Left ventricle myocardium inferior (tissue), 1 donor: ENCODE measurements at regions not wholly inside any gene's neighbourhood (a gene's known extent, or its start where the extent isn't known, plus 50 kb on each side); places are given as distances from the start of the nearest gene placed in this dataset.

Experiments used
- DNase-seq: peaks from one replicate; pipeline ENCODE4 v3.0.0-alpha.2; 2020
- H3K27ac ChIP-seq: fragments of 200-600 bp; replicated peaks from 2 replicates; pipeline ENCODE4 v1.8.0; 2021
- H3K27me3 ChIP-seq: fragments of 200-600 bp; 2 replicates; pipeline ENCODE4 v1.8.0; 2021; ENCODE audit warnings: low read depth
- H3K36me3 ChIP-seq: fragments of 200-600 bp; 2 replicates; pipeline ENCODE4 v1.8.0; 2021
- H3K4me1 ChIP-seq: fragments of 200-600 bp; 2 replicates; pipeline ENCODE4 v1.8.0; 2021
- H3K4me3 ChIP-seq: fragments of 200-600 bp; 2 replicates; pipeline ENCODE4 v1.8.0; 2021; ENCODE audit warnings: mild to moderate bottlenecking, moderate library complexity
- H3K9me3 ChIP-seq: fragments of 200-600 bp; replicated peaks from 2 replicates; pipeline ENCODE4 v1.8.0; 2021
- intact Hi-C: fragments of 100-400 bp; cut with micrococcal nuclease; formaldehyde crosslinking; loops from one replicate; pipeline ENCODE4 v1.11.0; 2022
- TF ChIP-seq, protein P1 (sequence below): fragments of 200-600 bp; IDR thresholded peaks from 2 replicates; pipeline ENCODE4 v1.8.0; 2021; ENCODE audit warnings: antibody characterized with exemption, mild to moderate bottlenecking, borderline replicate concordance
- donor health status: DM: no; HTN: yes; CAD: no; lungs with severe emphysema.

DNA sequence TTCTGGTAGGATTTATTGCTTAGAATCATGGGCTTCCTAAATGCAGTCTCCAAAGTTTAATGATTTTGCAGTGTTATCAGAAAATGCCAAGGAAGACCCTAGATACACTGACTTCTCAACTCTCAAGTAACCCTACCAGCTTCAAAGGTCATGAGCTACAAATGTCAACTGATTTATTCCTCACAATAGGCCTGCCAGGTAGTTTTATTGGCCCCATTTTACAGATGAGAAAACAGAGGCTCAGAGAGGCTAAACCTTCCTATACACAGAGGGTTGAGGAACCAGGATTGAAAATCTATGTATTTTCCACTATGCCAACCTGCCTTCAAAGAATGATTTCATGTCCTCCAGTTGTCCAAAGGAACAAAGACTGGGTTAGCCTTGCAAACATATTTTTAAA, 384.4 kb upstream of the POU3F1 start:
- Histone ChIP-seq H3K9me3 (no peaks in the 10 kb centered on the region), H3K4me1 (no peaks in the 10 kb centered on the region)

DNA sequence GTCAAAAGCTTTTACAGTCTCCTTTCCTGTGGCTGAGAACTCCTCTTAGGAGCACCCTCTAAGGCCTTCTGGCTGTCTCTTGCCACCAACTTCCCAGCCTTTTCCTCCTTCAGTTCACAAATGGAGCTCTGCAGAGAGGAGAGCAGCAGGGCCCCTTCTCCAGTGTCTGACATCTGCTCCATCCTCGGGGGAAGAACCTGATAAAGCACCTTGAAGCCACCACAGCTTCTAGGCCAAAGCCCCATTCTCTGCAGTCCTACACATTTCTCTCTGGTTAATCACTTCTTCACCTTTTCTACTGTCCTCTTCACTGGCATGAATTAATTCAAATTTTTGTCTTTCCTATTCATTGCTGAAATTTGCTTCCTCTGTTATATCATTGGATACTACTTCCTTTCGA, 378.1 kb upstream of the POU3F1 start:
- TF ChIP-seq, protein P1, sequence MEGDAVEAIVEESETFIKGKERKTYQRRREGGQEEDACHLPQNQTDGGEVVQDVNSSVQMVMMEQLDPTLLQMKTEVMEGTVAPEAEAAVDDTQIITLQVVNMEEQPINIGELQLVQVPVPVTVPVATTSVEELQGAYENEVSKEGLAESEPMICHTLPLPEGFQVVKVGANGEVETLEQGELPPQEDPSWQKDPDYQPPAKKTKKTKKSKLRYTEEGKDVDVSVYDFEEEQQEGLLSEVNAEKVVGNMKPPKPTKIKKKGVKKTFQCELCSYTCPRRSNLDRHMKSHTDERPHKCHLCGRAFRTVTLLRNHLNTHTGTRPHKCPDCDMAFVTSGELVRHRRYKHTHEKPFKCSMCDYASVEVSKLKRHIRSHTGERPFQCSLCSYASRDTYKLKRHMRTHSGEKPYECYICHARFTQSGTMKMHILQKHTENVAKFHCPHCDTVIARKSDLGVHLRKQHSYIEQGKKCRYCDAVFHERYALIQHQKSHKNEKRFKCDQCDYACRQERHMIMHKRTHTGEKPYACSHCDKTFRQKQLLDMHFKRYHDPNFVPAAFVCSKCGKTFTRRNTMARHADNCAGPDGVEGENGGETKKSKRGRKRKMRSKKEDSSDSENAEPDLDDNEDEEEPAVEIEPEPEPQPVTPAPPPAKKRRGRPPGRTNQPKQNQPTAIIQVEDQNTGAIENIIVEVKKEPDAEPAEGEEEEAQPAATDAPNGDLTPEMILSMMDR = no peak
- no peaks in the 10 kb centered on the region for H3K36me3 ChIP-seq
- no peak overlapping the region for H3K27ac ChIP-seq
- H3K27me3 ChIP-seq = peaks cover 40% of the 10 kb centered on the region
- H3K9me3 ChIP-seq = peaks cover 3% of the 10 kb centered on the region
- intact Hi-C loops = no loop called here
- DNase-seq = no peak
- H3K4me3 ChIP-seq = no peak overlapping the region
- H3K4me1 ChIP-seq = no peaks in the 10 kb centered on the region

More for the DNA sequence above, 384.4 kb upstream of the POU3F1 start:
- TF ChIP-seq, protein P1 = no peak
- no peak for DNase-seq
- intact Hi-C loops = no loop called here
- Histone ChIP-seq H3K36me3 (no peaks in the 10 kb centered on the region), H3K27ac (no peak overlapping the region), H3K4me3 (no peak overlapping the region), H3K27me3 (peaks cover 39% of the 10 kb centered on the region)

DNA sequence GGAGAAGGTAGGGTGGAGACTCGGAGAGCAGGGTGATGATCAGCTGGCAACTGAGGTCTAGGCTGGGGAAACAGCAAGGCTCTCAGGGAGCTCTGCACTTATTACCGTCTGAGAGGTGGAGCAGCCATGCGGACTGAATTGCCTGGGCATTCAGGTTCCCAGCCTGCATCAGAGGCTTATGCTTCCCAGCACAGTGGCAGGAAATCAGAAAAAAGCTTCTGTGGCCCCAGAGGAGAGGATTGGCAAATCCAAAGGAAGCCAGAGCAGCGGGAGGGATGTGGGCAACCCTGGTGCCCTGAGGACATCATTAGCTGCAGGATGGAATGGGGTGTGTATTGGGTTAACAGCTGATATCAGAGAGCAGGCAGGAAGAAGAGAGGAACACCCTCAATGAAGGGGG, 374.1 kb upstream of the POU3F1 start:
- TF ChIP-seq, protein P1 = no peak

DNA sequence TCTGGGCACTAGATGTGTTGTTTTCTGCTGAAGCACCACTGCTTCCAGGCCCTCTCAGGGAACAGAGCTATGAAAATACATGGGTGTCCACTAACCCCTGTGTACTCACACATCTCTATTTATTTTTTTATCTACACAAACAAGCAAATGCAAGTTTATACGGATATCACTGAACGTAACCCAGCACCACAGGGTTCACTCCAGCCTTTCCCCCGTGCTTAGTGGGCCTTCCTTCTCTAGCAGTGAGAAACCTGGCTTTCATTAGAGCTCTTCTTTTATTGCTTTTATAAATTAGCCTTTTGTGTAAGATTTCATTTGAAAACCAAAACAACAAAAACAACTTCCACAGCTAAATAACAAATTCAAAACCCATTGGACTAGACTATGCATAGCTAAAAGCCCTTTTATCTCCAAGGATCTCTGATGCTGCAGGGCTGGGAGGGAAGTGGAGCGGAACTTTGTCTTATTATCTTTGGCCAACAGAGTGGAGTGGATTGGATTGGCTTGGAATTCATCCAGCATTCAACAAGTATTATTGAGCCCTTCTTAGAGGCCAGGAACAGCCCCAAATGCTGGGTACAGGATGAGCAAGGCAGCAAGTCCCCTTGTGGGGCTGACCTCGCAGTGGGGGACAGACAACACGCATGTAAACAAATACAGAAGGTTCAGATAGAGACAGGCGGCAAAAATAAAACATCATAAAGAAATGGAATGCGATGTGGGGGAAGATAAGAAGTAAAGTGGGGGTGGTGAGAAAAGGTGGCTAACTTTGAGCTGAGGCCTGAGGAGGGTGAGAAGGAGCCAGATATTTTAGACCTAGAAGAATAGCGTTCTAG, 371.8 kb upstream of the POU3F1 start:
- Histone ChIP-seq H3K36me3 (no peaks in the 10 kb centered on the region), H3K9me3 (peaks cover 22% of the 10 kb centered on the region), H3K27me3 (peaks cover 30% of the 10 kb centered on the region), H3K4me3 (no peak overlapping the region), H3K27ac (no peak overlapping the region), H3K4me1 (no peaks in the 10 kb centered on the region)
- intact Hi-C loops = no loop called here
- TF ChIP-seq, protein P1 = no peak
- DNase-seq = no peak

More for the DNA sequence above, 374.1 kb upstream of the POU3F1 start:
- Histone ChIP-seq H3K36me3 (no peaks in the 10 kb centered on the region), H3K27ac (no peak overlapping the region), H3K4me1 (no peaks in the 10 kb centered on the region), H3K27me3 (peaks cover 30% of the 10 kb centered on the region), H3K4me3 (no peak overlapping the region), H3K9me3 (peaks cover 9% of the 10 kb centered on the region)
- intact Hi-C loops = no loop called here
- no peak for DNase-seq

DNA sequence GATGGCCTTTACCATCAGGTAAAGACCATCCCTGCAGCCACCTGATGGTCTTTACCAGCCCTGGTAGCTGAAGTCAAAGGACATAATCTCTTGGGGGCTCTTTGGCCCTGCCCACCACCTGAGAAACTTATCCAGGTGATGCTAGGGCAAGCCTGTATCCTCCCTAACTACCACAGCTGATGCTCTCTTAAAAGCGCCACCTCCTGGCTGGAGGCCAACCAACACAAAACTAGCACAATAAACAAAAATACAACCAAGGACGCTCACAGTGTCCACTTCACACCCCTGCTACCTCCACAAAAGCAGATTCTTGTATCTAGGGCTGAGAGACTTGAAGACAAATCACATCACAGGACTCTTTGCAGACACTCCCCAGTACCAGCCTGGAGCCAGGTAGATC, 357.1 kb upstream of the POU3F1 start:
- TF ChIP-seq, protein P1 = no peak
- H3K36me3 ChIP-seq = no peaks in the 10 kb centered on the region
- H3K4me1 ChIP-seq = no peaks in the 10 kb centered on the region
- no peak overlapping the region for H3K4me3 ChIP-seq
- no peaks in the 10 kb centered on the region for H3K27me3 ChIP-seq
- DNase-seq = no peak
- H3K27ac ChIP-seq = no peak overlapping the region
- H3K9me3 ChIP-seq = peaks cover 39% of the 10 kb centered on the region
- intact Hi-C loops = loop anchor here (10.0 kb wide), 1 partner anchor 61 kb away; no protein-coding TSS in a partner anchor
